Hematopoietic multipotent progenitor cell treated with erythropoietin and hydrocortisone succinate and interleukin-3 and kit ligand, for 4 days (in vitro differentiated cells): ENCODE measurements at regions not wholly inside any gene's neighbourhood (a gene's known extent, or its start where the extent isn't known, plus 50 kb on each side); places are given as distances from the start of the nearest gene placed in this dataset.

ENCODE experiments used
- DNase-seq: peaks from one replicate; pipeline ENCODE4 v3.0.0-alpha.2; 2015

DNA sequence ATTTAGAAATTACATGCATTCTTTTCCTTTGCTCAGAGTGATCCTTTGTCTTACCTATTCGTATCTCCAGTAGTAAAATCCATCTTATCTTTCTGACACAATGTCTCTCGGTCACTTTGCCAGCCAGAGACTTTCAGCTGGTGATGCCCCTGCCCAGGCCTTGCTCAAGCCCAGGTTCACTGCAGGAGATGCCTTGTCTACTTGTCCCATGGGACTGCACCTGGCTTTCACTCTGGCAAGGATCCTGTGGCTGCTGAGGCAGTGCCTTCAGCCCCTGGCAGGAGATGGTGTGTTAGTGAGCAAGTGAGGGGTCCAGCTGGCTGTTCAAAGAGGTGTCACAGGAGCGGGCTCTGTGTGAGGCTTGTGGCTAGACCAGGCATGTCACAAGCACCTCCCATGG lies 1268.9 kb downstream of the OTOL1 start:
- no peak for DNase-seq

DNA sequence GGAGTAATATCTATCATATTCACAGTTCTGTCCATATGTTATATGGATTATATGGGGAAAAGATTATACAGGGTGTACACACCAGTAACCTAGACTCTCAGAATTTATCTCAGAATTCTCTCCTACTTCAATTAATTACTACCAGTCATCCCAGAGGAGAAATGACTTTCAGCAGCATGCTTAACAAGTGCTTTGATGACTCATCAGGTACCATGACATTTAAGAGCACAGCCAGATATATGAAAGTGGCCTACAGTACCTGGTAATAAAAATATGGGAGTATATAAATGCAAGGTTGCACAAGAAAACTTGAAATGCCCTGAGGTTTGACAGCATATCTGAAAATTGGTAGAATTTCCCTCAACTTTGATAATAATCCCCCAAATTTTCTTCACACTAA lies 1273.0 kb downstream of the OTOL1 start:
- no peak for DNase-seq

DNA sequence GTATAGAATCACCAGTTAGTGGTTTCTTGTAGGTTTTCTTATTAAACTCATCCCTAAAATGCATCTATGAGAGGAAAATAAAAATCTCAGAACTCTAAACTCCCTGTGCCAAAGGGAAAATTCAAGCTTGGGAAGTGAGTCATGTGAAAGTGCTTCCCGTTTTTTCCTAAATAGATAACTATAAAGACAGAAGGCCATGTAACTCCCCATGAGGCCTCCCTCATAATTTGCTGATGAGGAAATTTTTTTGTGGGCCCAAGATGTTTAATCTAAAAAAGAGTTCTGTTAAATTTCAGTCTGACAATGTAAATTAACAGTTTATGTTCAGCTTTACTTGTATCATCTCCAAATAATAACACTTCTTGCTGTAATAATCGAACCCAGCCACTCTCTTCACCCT lies 1273.9 kb downstream of the OTOL1 start:
- DNase-seq = no peak

DNA sequence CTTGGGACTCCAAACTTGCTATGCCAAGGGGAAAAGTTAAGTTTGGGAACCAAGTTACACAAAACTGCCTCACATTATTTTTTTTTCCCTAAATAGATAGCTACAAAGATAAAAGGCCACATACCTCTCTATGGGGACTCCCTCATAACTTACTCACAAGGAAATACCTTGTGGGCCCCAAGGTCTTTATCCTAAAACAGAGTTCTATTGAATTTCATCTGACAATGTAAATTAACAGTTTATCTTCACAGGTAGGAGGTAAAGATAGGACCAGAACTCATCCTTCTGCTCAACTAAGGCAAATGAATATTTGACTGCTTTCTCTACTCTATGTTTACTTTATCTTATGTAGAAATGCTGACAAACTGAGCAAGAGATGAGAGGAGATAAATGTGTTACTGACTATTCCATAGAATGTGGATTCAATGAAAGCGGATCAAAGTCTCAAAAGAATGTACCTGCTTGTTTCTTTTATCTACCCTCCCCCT lies 1278.0 kb downstream of the OTOL1 start:
- no peak for DNase-seq

DNA sequence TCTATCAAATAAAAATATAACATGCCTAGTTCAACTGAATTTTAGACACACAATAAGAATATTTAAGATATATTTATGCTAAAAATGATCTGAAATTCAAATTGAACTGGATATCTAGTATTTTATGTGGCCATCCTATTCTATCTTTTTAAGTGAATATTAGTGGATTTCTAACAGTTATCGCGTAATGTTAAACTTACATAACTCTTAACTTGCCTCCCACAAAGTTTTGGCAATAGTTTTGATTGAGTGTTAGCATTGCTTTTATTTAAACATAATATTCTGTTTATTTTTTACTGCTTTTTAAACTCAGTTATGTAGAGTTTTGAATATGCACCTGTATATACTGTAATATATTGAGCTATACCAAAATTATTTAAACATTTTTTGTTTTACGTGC lies 1279.5 kb downstream of the OTOL1 start:
- no peak for DNase-seq

DNA sequence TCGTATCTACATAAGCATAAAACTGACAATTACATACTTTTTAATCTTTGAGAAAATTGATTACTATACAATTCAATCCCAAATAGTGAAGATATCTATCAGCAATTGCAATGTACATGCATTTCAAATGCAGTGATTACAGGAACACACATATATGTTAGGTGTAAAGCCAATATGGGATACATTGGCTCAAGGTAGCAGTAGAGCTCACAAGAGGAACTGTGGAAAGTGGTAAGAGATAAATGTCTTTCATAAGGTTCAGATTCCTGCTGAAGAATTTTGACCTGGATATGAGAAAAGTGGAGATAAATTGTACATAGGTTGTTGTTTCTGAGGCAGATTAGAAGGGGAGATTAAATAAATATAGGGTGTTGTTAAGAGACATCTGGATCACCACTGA lies 1280.5 kb downstream of the OTOL1 start:
- DNase-seq = peak; percentile 18

DNA sequence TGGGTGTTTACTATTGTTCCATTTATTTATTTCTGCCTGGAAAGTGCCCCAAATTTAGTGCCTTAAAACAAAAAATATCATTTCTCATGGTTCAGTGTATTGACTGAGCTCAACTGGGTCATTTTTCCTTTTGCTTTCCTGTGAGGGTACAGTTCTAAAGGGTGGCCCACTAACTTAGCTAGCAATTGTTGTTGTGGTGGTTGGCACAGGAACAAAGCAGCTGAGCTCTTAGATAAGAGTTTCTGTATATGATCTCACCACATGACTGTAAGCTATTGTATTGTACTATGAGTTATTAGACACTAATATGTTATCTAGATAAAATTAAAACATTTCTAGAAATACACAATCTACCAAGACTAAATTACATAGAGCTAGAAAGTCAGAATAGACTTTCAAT lies 1283.7 kb downstream of the OTOL1 start:
- DNase-seq = peak; percentile 61

DNA sequence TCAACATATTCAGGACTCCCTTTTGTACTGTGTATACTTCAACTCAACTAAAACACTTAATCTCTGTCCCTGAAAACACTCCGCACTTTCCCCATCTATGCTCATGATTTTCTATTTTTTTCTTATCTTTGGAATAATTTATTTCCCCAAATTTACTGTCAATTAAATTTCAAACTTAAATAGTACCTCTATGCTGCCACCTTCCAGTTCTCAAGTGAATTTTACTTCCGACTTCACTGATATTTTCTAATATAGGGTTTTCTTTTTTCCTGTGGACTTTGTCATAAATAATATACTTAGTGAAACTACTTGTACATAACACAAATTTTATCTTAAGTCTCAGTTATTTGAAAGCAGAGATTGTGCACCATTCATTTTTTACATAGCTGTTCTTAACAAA lies 1303.3 kb downstream of the OTOL1 start:
- peak; percentile 10 for DNase-seq

DNA sequence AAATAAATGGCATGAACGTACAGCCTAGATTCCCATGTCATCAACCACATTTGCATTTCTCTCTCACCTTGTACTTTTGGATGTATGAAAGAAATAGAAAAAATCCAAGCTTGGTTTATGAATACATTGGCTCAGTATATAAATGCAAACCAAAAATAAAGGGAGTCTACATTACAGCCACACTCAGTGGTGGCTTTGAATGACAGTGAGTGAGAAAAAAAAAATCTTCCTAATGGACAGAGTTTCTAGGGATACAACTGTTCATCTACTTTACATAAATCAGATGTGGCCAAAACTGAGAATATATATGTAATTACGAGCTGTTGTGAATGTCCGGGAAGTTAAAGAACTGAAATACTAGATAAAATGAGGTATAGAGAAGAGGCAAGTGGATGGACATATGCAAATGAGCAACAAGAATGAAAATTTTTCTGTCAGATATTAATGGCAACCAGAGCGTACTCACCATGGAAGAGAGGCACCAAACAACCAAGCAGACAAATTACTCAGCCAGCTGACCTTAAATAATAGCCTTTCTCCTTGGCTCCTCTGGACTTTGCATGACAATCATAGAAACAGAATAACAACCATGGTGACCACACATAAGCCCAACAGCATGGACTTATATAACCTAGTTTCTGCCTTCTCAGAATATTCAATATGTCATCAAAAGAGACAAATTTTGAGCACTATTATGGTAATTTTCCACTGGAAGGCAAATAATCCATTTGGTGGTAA lies 1305.8 kb downstream of the OTOL1 start:
- no peak for DNase-seq

DNA sequence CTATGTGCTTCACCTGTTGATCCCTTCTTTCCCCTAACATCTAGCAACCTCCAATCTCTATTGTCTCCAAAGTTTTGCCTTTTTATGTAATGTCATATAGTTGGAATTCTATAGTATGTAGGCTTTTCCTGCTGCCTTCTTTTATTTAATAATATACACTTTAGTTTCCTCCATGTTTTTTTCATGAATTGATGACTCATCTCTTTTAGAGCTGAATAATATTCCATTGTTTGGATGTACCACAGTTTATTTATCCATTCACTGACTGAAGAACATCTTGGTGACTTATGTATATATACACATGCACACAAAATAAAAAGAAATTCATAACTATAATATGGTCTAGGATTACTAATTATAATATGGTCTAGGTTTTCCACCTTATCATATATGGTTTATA lies 1314.2 kb downstream of the OTOL1 start:
- DNase-seq = no peak

DNA sequence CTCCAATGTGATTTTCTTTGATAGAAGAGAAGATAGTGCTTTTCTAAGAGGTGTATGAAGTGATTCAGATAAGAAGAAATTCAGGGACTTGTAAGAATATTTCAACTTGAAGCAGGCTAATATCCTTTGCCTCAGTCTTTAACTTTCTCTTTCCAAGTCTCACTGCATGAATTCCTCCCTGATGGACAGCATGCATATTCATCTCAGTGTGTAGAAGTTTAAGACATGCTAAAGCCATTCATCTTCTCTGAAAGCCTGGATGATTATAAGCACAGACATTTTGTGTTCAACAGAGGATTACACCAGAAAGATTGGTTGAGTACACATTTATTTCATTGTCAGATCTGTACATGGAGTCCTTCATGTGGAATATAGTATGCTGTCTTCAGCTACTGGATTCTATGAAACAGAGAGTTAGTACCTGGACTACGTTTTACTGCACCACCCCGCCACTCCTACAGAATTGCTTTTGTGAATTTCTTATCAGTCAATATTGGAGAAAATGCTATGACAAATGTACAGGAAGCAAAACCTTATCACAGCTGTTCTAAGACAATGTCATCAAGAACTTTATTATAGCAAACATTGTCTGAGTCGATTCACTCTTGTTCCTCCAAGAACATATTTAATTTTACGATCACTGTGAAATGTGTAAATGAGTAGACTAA lies 1346.1 kb downstream of the OTOL1 start:
- DNase-seq = no peak

DNA sequence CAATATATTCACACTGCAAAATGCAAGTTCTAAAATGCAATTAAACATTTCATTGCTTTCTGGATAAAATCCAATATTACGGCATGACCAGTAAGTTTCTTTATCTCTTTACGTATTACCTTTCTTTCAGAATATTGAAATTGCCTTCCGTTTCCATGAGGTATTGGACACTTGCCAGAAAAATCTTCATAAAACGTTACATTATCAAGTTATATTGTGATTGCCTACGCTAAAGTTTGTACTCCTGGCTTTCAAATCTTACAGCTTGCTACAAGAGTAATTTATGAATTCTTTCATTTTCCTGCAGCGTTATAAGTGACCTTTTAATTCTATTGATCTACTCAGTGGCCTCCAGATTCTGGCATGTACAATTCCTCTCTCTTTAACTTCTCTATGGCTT lies 1349.3 kb downstream of the OTOL1 start:
- DNase-seq = no peak

DNA sequence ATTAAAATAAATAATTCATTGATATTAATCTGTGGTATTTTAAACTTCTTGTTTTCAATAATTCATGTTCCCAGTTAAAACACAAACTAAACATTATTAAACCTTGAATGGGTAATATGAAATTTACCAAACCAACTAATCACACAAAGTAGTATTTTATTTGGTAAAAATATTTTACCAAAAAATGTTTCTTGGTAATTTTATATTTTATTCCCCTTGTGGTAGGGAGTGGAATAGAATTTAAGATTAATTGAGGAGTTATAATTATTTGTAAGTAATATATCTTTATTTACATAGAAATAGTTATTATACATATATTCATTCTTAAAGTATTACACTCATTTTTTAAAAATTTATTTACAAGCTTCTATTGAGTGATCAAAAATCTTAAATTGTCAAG lies 1350.9 kb downstream of the OTOL1 start:
- DNase-seq = no peak

DNA sequence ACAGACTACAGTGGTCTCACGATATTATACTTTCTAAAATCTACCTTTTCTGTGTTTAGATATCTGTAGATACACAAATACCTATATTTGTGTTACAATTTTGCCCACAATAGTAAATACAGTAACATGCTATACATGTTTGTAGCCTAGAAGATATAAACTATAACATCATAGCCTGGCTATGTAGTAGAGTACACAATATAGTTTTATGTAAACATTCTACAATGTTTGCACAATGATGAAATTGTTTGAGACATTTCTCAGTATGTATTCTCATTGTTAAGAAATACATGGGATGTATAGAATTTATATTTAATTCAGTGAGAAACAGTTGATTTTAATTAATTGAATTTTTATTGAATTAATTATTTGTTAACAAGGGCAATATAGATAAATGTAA lies 1367.0 kb downstream of the OTOL1 start:
- DNase-seq = no peak

DNA sequence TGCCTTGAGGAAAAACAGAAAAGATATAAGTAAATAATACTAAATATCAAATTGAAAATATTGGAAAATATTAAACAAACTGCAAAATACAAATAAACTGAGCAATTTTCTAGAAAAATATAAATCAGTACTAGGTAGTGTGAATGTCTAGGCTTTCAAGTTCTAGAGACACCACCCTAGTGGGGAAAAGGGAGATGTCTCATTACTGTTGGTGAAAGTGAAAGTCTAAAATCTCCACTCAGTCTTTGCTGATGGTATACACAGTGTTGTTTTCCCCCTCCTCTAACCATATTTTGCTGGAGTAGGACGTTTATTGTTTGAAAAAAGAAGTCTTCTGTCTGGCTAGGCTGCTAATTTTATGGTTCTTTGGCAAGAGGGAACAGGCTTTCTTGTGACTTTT lies 1368.9 kb downstream of the OTOL1 start:
- peak; percentile 6 for DNase-seq

DNA sequence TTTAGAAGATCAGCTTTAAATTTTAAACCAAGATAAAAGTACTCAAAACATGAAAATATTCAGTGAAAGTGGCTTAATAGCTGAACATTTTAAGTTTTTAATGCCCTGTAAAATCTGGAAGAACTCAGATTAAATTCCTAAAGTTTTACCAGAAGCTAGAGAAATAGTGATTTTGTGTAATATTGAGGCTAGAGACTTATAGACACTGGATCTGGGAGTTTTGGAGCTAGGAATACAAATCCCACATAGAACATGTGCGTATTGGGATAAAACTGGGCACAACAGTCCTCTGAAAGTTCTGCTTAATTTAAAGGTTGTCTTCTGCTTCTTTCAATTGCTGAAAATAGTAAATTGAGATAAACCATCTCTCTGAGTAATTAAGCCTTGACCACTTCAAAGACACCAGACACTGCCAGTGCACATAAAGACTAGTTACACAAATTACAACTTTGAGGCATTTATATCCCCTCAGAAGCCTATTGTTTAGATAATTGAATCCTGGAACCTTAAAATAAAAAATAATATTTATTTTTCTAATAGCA lies 1382.5 kb downstream of the OTOL1 start:
- no peak for DNase-seq

DNA sequence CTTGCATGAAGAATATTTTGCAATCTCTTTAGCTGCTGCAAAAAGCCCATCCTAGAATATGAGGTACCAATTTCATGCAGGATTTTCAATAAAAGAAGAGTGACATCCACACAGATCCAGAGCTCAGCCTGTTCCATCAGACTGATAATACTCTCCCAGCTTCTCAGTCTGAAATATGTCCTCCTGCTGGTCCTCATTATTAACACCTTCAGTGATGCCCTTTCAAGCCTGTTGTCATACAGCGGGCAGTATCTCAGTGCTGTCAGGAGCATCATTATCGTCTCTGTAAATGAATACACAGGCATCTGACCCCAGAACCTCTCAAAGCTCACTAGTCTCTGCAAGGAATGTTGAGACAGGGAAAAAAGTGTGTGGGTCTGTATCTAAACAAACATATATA lies 1387.8 kb downstream of the OTOL1 start:
- no peak for DNase-seq

DNA sequence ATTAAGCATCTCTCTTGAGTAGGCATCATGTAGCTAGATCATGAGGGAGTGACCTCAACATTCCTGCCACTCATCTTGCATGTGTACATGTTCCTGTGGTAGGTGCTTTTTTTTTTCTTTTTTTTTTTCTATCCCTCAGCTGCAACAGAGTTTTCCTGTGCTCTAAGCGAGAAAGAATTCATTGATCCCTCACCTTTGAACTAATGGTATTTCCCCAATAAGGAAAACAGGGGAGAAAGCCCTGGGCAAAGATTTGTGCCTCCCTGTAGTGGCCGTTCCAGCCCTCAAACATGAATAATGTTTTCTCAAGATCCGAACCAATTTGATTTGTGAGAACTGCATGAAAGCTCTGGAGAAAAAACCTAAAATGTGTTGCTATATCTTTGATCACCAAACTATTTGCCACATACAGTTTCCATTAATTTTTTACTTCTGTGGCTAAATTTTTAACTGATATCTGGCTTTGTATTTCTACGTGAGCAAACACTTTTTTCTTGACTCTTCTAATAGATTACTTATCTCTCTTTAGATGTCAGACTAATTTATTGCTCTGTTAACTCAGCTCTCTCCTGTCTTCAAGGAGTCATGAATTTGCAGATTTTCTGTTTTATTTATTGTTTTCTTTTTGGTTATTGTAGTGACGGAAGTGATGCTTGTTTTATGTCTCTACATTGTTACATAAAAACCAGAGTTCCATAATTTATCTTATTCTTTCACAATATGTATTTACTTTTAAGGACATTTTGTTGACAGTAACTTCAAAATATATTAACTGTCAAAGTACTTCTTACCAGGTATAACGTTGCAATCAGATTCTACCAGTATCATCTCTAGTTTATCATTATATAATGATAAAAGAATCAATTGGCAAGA lies 1396.5 kb downstream of the OTOL1 start:
- DNase-seq = no peak

DNA sequence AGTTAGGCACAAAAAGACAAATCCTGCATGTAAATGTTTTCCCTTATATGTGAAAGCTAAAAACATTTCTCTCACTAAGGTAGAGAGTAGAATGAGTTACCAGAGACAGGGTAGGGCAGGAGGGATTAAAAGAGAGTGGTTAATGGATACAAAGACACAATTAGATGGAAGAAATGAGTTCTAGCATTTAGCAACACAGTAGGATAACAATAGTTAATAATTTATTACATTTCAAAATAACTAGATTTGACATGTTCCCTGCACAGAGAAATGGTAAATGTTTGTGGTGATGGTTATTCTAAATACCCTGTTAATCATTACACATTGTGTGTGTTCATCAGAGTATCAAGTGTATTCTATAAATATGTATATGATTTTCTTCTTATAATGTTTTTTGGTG lies 1400.7 kb downstream of the OTOL1 start:
- no peak for DNase-seq

DNA sequence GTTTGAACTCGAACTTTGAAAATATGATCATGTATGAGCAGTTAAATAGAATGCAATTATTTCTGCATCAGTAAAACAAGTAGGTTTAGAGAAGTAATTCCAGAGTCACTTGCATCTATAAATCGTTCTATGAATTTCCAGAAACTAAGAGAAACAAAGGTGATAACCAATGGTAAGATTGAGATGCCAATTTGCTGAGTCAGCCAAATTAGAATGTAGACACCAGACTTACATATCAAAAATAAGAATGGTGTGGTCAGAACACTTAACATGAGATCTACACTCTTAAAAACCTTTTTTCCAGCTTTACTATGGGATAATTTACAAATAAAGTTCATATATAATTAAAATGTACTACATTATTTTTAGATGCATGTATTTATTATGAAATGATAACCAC lies 1435.9 kb downstream of the OTOL1 start:
- DNase-seq = no peak

DNA sequence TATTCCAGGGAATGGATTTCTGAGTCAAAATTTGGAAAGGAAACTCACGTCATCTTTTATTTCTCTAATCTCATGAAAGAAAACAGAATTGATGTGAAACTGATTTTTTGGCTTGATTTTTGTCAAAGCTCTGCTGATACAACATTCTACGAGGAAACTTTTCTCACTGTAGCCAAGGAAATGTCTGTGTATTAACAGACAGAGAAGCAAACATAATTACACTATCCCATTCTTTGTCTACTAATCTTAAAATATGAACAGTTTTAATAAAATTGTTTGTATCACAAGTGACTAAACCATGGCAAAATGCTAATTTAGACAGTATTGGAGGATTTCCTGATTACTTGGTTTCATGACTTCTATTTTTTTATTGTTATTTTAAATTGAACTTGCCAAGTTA lies 1437.0 kb downstream of the OTOL1 start:
- DNase-seq = no peak

DNA sequence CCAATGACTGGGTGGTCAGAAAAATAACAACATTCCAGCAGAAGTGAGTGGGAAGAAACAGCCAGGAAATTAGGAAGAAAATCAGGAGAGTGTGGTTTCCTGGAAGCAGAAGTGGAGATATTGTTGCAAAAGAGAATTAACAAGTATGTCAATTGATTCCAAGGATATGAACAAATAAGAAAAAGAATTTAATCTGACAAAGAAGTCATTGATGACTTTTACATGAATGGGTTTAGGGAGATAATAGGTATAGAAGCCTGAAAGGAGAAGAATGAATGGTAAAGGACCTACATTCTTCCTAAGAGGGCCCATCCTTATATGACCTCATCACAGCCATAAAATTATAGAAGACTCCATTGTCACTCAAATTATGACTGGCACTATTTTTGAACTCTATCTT lies 1440.1 kb downstream of the OTOL1 start:
- no peak for DNase-seq

DNA sequence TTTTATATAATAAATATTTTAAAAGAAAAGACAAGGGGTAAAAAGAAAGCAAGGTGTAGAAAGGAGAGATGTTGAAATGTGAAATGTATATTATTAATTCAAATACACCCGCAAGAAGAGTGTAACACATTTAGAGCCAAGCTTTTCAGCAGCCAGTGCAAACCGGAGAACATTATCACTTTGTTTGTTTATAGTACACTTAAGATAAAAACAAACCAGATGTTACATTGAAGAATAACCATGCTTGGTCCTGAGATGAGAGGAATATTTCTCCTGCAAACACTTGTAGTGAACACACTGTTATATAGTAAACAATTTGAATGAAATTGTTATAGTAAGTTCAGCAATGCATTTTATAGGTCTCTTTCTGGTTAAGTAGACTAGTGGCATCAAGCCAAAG lies 1441.5 kb downstream of the OTOL1 start:
- no peak for DNase-seq

DNA sequence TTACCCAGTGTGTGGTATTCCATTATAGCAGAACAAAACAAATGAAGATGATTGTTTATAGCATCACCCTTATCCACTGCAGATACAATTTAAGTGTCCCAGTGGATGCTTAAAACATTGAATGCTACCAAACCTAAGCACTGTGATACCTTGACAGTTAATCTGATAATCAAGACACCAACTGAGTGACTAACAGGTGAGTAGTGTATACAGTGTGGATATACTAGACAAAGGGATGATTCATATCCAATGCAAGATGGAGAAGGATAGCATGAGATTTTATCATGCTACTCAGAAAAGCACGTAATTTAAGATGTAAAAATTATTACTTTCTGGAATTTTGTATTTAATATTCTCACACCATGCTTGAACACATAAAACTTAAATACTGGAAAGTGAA lies 1449.0 kb downstream of the OTOL1 start:
- no peak for DNase-seq
